Stimulated activated CD4-positive, alpha-beta T cell treated with anti-CD3 and anti-CD28 coated beads, Interleukin-12 subunit alpha, Interleukin-12 subunit beta, amount 100 ng/mL, for 48 hours (primary cell): ENCODE measurements at regions not wholly inside any gene's neighbourhood (a gene's known extent, or its start where the extent isn't known, plus 50 kb on each side); places are given as distances from the start of the nearest gene placed in this dataset.

ENCODE experiments used
- DNase-seq, 3 donors: peaks; one replicate each; pipeline ENCODE4 v3.0.0-alpha.2; 2020; ENCODE audit warnings: low read depth in 2 of 3, low spot score in 1 of 3

DNA sequence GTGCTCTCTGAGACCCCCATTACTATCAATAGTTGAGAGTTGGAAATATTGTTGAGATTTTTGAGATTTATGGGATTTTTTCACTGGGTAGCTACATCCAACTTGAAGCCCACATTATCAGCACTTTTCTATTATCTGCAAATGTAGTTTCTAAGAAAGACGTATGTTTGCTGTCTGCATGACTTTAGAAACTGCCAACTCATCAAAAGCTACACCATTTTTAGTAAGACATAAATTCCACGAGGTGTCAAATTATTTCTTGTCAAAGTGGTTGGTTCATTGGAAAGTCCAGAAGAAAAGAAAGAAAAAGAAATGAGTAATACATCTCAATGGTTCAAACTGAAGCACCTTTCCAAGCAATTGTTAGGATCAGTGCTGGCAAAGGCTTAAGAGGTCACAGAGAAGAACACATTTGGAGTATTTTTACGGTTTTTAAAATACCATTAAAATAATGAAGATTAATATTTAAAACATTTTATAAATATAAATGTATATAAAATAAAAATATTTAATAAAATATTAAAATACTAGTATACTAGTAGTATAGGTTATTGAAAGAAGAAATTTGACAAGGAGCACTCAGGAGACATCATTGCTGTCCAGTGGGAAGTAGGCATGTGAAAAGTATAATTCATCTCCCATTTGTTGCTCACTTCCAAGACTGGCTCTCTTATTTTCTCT lies 463.5 kb downstream of the TAFA4 start:
- no peak for DNase-seq

DNA sequence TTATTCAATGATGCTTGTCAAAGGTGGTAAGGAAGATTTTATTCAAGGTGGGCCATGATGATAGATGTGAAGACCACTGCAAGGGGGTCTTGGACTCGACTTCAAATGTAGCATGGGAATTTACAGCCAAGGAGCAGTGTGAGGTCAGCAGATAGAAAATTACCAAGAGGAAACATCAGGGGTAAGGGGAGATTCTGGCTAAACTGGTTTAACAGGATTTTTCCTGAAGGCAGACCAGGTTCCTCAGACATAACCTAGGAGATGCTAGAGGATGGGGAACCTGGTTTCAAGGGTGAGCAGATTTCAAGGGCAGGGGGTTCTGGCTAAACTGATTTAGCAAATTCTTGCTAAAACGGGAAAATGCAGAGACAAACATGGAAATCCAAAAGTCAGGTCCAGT lies 464.9 kb downstream of the TAFA4 start:
- DNase-seq, result no peak

DNA sequence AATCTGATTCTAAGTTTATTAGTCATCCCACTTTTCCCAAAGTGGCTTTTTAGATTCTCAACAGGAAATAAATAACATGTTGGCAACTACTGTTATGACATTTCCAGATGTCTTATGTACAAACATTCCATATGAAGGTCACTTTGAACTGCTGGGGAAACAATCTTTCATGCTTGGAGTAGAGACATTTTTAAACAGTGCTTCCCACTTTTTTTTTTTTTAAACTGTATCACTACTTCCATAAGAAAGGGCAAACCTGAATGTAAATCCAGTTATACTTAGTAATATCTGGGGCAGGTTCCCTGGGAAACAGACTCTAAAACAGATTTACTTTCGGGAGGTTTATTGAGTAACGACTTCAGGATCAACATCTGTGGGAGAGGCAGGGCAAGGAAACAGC lies 473.8 kb downstream of the TAFA4 start:
- DNase-seq, result no peak

DNA sequence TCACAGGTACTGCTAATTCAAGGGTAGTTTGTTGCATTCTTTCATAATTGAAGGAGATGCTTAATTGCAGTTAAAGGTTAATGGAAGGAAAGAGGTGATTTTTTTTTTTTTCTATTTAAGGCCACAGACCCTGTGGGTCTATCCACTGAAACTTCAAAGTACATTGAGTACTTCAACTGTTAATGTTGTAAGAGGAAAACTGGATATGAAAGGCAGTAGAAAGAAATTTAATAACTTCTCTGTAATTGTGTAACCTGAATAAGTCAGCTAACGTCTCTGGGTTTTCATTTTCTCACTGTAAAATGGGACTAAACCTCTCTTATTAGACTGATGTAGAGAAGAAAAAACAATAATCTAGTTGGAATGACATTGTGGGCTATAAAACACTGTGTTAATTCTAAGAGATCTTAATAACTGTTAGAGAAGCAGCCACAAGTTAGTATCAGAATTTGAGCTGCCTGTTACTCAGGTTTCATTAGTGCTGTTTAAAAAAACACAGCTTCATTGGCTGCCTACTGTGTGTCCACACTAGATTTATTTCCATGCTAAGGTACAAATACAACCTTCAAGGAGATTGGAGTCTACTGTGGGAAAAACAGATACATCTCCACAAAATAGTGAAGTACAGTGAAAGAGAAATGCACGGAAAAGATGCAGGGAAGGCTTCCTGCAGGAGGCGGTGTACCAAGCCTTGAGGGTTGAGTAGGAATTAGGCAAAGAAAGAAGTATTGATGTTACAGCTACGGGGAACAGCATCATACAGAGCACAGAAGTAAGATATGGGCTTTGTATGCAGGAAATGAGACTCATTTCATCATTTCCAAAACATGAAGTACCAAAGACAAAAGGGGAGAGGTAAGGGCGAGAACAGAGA lies 483.6 kb downstream of the TAFA4 start:
- no peak for DNase-seq

DNA sequence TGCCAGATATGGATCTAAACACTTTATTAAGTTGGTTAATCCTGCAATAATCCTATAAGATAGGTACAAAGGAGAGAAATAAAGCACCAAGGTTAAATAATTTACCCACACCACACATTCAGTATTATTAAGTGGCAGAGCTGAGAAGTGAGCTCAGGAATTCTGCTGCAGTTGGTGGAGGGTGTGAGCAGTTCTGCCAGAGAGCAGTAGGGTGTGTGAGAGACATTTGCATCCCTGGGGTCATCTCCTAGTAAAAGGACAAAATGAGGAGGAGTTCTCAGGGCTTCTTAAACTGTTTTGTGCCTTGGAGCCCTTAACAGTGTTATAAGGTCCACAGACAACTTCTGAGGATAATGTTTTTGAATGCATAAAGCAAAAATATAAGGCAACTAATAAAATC lies 484.5 kb downstream of the TAFA4 start:
- DNase-seq, result no peak

DNA sequence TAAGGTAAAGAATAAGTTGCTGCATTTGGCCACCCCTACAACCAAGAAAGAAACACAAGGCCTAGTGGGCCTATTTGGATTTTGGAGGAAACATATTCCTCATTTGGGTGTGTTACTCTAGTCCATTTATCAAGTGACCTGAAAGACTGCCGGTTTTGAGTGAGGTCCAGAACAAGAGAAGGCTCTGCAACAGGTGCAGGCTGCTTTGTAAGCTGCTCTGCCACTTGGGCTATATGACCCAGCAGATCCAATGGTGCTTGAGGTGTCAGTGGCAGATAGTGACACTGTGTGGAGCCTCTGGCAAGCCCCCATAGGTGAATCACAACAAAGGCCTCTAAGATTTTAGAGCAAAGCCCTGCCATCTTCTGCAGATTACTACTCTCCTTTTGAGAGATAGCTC lies 491.3 kb downstream of the TAFA4 start:
- no peak for DNase-seq

DNA sequence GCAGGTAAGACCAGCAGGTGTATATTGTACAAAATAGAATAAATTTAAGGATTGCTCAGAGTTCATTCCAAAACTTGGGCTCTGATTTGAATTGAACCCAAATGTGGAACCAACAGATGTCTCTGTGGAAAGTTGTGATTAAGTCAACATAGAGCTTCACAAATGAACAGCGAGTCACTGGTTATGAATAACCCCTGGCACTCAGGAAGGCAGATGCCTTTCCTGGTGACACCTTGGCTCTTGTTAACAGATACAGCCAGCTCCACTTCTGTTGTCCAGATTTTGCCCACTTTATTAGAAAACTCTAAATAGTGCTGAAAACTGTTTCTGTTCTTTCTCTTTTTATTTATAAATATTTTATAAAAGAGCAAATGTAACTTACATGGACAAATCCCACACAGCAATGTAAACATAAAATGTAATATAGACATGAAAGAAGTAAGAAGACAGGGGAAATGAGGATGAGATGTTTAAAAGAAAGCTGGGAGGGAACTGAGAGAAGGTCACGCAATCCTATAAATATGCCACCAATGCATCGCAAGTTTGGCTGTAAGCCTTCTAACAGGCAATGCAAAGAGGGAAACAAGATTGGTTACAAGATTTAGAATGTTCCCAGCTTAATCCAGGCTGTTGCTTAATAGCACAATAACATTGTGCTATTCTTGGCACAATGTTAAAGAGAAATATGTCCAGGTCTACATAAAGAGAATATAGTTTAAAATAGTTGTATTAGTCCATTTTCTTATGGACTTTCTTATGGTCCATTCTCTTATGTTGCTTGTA lies 495.5 kb downstream of the TAFA4 start:
- DNase-seq, result no peak

DNA sequence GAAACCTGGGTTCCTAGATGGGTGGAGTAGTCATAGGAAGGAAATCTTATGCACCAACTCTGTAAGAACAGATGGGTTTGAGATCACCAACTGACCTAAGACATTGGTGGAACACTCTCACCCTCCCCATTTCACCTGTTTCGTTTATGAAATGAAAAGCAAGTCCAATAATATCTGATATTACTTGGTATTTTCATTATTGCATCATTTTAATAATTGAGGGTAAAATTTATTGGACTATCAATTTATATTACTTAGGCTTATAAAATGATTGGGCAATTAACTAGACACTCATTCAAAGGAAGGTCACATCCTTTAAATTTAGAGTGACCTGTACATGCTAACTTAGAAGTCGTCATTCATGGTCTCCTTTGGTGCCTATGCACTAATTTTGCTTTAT lies 503.9 kb downstream of the TAFA4 start:
- no peak for DNase-seq

DNA sequence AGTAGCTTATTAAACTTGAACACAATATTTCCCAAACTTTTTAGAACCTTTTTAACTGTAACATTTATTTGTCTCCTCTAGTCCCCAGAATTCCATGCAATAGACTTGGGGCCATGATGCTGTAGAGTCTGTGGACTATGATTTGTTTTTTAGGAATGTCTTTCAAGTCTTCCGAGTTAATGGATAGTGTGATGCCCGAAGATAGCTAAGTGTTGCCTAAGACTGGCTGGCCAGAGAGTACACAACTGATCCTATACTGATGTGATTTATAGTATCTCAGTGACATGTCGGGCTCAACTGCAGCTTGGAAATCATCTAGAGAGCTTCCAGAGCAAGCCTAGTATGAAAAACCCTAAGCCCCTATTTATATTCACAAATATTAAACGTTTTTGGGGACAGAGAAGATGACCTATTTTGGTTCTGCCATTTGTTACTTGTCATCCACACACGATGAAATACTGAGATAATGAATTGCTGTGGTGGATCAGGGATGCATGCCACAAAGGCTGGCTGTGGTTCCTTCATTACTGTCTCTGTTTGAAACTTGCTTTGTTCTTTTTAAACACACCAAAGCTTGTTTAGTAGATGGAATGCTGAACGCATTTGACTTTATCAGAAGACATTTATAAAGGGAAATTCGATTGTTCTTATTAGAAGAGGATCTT lies 507.4 kb downstream of the TAFA4 start:
- DNase-seq, result no peak

DNA sequence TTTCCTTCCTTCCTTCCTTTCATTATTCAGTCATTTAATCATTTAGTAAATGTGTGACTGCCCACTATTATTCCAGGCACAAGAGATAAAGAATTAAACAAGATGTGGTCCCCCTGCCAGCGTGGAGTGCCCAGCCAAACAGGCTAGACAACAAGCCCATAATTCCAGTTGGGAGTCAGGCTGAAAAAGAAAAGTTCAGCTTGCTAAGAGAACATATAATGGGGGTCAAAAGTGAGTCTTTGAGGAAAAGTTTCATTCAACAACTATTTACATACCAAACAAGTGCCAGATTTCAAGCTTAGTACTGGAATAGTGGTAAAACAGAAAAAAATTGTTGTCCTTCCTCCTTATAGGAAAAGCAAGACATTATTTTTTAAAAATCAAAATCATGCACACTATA lies 523.7 kb downstream of the TAFA4 start:
- no peak for DNase-seq

DNA sequence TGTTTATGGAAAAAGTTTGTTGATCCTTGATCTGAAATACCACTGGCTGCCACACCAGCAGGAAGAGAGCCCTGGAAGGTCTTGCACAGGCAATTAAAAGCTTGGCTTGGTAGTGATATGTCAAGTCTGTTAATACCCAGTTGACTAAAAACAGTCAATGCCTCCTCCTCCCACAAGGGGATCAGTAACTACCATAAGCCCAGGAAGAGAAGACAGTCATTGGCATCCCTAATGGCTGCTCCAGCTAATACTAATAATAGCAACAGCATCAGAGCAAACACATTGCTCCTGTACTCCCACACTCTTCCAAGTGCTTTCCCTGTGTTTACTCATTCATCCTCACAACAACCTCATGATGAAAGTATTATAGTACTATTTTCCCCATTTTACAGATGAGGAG lies 528.6 kb downstream of the TAFA4 start:
- no peak for DNase-seq

DNA sequence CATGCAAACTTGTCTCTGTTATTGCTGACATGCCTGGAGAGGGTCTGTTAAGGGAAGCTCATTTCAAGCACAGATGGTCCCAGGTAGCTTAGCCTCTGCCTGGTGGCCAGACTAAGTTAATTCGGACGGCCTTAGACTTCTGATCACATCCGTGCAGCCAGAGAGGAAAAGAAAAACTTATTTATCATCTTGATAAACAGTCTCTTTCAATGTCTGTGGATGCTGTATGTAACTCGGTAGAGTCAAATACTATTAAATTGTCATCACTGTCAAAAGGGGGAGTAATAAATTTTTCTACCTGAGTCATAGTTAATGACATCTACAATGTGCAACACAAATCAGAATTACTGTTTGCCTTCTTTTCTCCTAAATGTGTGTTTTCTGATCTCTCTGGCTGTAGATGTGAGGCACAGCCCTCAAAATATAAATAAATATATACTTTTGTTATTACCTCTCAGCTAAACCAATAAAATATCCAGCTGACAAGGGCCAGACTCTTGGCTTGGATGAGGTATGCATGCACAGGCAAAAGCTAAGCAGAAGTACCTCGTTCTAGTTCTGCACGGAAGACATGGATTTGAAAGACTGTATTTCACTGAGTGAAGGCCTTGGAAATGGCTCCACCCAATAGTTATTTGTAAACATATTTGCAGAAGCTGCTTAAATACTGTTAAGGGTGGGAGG lies 530.0 kb downstream of the TAFA4 start:
- no peak for DNase-seq

DNA sequence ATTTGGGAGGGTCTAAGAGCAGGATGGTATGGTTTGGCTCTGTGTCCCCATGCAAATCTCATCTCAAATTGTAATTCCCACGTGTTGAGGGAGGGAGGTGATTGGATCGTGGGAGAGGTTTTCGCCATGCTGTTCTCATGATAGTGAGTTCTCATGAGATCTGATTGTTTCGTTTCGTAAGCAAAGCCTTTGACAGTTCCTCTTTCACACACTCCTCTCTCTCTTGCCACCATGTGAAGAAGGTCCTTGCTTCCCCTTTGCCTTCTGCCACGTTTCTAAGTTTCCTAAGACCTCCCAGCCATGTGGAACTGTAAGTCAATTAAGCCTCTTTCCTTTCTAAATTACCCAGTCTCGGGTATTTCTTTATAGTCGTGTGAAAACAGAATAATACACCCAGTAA lies 553.7 kb downstream of the TAFA4 start:
- DNase-seq, result no peak

DNA sequence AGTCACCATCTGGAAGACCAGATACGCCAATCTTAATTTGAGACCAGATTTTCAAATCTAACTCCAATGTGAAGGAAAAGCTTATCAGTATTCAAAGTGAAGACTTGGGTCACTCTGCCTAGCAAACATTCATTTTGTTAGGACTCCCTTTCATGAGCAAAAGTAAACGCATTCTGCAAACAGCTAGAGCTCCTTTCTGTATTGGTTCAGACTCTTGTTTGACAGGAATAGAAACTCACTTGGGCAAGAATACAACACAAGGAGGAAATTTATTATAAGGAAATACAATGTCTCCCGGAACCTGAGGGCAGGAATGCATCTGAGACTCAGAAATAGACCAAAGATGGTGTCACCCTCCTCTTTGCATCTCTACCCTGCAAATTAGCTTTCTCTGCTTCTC lies 558.6 kb downstream of the TAFA4 start:
- no peak for DNase-seq

DNA sequence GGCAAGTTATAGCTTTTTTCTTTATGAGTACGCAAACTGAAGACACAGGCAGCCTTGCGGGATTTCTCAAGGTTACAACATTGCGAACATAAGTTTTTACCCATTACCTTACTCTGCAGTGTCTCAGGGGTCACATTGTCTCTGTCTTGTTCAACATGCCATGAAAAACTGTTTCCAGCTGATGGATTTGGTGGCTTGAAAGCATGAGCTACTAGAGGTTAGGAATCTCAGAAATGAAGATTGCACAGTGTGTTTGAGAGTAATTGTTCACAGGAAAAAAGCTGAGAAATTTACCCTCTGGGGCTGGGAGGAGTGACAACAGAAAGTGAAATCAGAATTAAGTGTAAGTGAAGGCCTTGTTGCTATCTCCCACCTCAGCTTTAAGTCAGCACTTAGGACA lies 568.6 kb downstream of the TAFA4 start:
- DNase-seq, result no peak

DNA sequence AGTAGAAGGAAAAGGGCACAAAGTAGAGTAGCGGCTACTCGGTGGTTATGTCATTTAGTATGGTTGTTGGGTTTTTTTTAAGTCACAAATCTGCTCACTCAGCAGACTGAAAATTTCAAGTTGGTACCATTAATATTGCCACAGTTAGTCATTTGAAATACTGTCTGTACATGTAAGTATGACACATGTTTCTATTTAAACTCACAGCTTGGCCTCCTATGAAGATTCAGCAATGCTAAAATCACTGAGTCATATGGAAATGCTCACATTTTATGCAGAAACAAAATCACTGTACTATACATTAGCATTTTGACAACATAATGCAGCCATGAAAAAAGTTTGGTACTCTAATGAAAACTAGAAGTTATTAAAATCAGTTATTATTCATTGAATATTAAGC lies 571.9 kb downstream of the TAFA4 start:
- DNase-seq, result no peak

DNA sequence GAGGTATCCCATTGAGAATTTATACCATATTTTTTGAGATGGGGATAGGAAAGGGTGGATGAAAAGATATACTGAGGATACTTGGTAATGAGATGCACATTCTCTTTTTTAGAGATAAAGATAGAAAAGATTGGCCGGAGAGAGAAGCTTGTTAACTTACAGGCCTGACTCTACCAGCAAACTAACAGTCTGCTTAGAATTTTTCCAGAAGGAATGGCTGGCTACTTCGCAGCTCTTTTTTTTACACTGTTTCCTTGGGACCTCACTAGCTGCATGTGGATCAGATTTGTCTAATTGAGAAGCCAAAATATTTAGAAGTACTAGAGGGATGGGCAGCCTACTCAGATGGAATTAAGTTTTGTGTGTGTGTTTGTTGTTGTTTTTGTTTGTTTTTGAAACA lies 586.6 kb downstream of the TAFA4 start:
- DNase-seq, result no peak

DNA sequence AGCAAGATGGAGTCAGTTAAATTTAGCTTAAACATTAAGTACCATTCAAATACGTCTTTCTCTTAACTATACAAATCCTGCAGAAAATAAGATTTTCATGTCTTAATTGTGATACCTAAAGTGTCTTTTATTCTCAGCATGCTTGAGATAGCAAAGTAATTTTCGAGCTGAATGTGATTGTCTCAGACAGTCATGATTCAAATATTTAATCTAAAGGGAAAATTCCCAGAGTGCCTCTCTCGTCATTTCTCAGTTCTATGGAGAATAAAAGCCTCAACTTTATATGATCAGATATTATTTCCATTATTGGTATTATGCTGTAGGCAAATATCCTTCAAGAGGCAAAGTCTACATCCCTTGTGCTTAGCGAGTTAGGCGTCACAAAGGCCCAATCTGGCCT lies 589.9 kb downstream of the TAFA4 start:
- DNase-seq, result no peak

DNA sequence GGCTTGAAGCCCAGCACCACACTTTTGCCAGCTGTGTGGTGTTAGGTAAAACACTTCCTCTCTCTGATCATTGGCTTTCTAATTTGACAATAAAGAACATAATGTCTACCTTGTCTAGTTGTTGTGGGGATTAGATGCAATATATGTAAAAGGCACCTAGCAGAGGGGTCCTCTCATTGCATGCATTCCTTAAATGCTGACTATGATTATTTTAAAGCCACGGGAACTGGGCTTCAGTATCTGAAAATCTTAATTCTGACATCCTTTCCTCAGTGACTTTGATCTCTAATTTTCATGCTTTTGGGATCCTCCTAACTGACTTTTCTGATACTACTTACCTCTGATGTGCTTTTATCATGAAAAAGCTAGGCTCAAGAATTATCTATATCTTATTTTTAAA lies 596.3 kb downstream of the TAFA4 start:
- DNase-seq, result no peak

DNA sequence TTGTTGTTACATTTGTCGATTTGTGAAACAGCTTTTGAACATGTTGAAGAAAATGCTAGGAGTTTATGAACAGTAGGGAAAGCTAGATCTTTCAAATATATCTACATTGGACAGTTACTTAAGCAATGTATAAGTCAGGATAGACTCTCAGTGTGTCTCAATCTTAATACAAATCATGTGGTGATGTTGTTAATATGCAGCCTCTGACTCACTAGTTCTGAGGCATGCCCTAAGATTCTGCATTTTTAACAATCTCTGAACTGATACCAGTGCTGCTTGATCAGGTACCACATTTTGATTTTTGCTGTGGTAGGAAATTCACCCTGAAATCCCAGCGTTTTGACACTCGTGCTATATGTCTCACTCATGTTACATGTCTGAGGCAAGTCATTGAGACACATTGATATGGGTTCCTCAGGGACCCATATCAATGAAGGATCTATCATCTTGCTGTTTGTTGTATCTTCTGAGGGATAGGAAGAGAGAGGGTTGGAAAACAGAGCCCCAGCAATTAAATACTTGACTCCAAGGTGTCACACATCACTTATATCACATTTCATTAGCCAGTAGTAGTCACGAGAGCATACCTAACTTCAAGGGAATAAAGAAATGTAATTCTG lies 597.9 kb downstream of the TAFA4 start:
- no peak for DNase-seq

DNA sequence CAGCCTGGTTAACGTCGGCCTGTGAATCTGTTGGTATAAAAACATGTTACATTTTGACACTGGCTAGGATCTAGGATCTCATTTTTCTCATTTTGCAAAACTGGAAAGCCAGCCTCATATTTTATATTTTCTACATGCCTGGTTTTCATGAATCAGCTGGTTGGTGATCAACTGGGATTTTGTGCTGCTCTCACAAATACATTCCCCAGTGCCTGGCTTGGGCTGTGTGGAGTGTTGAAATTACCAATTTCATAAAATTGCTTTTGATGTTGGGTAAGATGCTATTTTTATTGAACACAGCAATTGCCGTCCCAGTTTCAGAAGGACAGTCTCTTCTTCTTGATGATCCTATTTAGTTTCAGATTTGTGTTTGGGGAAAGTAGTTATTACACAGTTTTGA lies 604.3 kb downstream of the TAFA4 start:
- DNase-seq, result no peak
